Stimulated activated CD8-positive, alpha-beta memory T cell treated with anti-CD3 and anti-CD28 coated beads, Interleukin-2, amount 100 ng/mL, for 48 hours (primary cell): ENCODE measurements at regions not wholly inside any gene's neighbourhood (a gene's known extent, or its start where the extent isn't known, plus 50 kb on each side); places are given as distances from the start of the nearest gene placed in this dataset.
"Not testable (repeated sequence)": the region's sequence is repeated elsewhere in the genome, so short reads cannot be mapped to it uniquely, and the experiment has no call there.

Experiments used
- DNase-seq, 2 donors: peaks; one replicate each; pipeline ENCODE4 v3.0.0-alpha.2; 2020; ENCODE audit warnings: low read depth in 2 of 2

- no peak for DNase-seq
Observed at GRCh38 chr13:110045202-110045601, 258.8 kb upstream of the IRS2 start.

- no peak for DNase-seq
Observed at GRCh38 chr13:110044551-110045111, 258.2 kb upstream of the IRS2 start.

- DNase-seq = no peak
Observed at GRCh38 chr13:110042253-110042950, 256.0 kb upstream of the IRS2 start.

GRCh38 chr13:110041638-110042037, 255.3 kb upstream of the IRS2 start:
- not testable (repeated sequence) for DNase-seq

- DNase-seq = no peak
Observed at GRCh38 chr13:110037925-110038573, 251.7 kb upstream of the IRS2 start.

- no peak for DNase-seq
Observed at GRCh38 chr13:110036060-110036459, 249.7 kb upstream of the IRS2 start.

GRCh38 chr13:110034031-110034549, 247.7 kb upstream of the IRS2 start:
- no peak for DNase-seq

GRCh38 chr13:110032969-110033368, 246.6 kb upstream of the IRS2 start:
- no peak for DNase-seq

- DNase-seq = no peak
Observed at GRCh38 chr13:110030394-110030928, 244.1 kb upstream of the IRS2 start.

- no peak for DNase-seq
Observed at GRCh38 chr13:110028838-110029621, 242.6 kb upstream of the IRS2 start.

GRCh38 chr13:110028311-110028710, 241.9 kb upstream of the IRS2 start:
- no peak for DNase-seq

GRCh38 chr13:110027470-110028240, 241.3 kb upstream of the IRS2 start:
- no peak for DNase-seq

- DNase-seq = no peak
Observed at GRCh38 chr13:110024645-110024980, 238.2 kb upstream of the IRS2 start.

- DNase-seq = no peak
Observed at GRCh38 chr13:110023729-110024644, 237.6 kb upstream of the IRS2 start.

- DNase-seq = no peak
Observed at GRCh38 chr13:110018009-110018408, 231.6 kb upstream of the IRS2 start.

GRCh38 chr13:110017379-110017778, 231.0 kb upstream of the IRS2 start:
- DNase-seq = no peak

GRCh38 chr13:110015253-110015652, 228.9 kb upstream of the IRS2 start:
- DNase-seq = no peak

GRCh38 chr13:110014719-110015118, 228.3 kb upstream of the IRS2 start:
- no peak for DNase-seq

GRCh38 chr13:110012102-110012739, 225.8 kb upstream of the IRS2 start:
- no peak for DNase-seq
